Body of pancreas (tissue), 4 donors: ENCODE measurements at regions not wholly inside any gene's neighbourhood (a gene's known extent, or its start where the extent isn't known, plus 50 kb on each side); places are given as distances from the start of the nearest gene placed in this dataset.

ENCODE experiments used
- ATAC-seq: fragments of 150-250 bp; one replicate; pipeline ENCODE4 v1.9.1; 2016
- DNase-seq, 4 donors: peaks; one replicate each; pipeline ENCODE4 v3.0.0-alpha.2; 2019
- H3K27ac ChIP-seq, 4 donors: fragments of 200-600 bp; sonication (generic); 1 replicate in 3 of 4; 2 replicates in 1 of 4; pipeline versions ENCODE4 v1.5.1 to v1.6.1; 2016 to 2019; ENCODE audit warnings: mild to moderate bottlenecking in 1 of 4, mixed read lengths in 1 of 4, moderate library complexity in 1 of 4
- H3K27me3 ChIP-seq, 2 donors: fragments of 200-600 bp; sonication (generic); one replicate each; pipeline ENCODE4 v1.6.0; 2016; ENCODE audit warnings: mild to moderate bottlenecking in 1 of 2
- H3K36me3 ChIP-seq, 2 donors: fragments of 200-600 bp; sonication (generic); replicated peaks in 1 of 2; 2 replicates each; pipeline ENCODE4 v1.5.1; 2016; ENCODE audit warnings: low read depth in 2 of 2; ENCODE audit not compliant: insufficient read depth in 1 of 2
- H3K4me1 ChIP-seq: fragments of 200-600 bp; sonication (generic); one replicate; pipeline ENCODE4 v1.6.0; 2016
- H3K4me3 ChIP-seq, 2 donors: fragments of 200-600 bp; sonication (generic); 1 replicate in 1 of 2; 2 replicates in 1 of 2; pipeline ENCODE4 v1.5.1; 2016 to 2019
- H3K9me3 ChIP-seq, 3 donors: fragments of 200-600 bp; sonication (generic); 1 replicate in 2 of 3; 2 replicates in 1 of 3; pipeline ENCODE4 v1.5.1; 2016
- POLR2A ChIP-seq, 3 donors: fragments of 450-650 bp; IDR thresholded peaks; one replicate each; pipeline ENCODE4 v1.6.1; 2016; ENCODE audit warnings: antibody characterized with exemption in 3 of 3, mild to moderate bottlenecking in 2 of 3
- WGBS, 2 donors: methylation state at CpG; one replicate each; pipeline ENCODE4 v1.1.5; 2017; 5-methylcytosine and 5-hydroxymethylcytosine counted together
- intact Hi-C: fragments of 100-400 bp; cut with DNase I; formaldehyde crosslinking; loops from one replicate; pipeline ENCODE4 v1.15.1; 2023
- TF ChIP-seq, protein P1 (sequence below), 7 experiments: fragments of 450-650 bp in 4 of 7; fragments of 200-600 bp in 3 of 7; sonication (generic) in 3 of 7; IDR thresholded peaks; one replicate each; pipeline ENCODE4 v1.5.1; 2016 to 2019; ENCODE audit warnings: antibody characterized with exemption in 7 of 7

DNA sequence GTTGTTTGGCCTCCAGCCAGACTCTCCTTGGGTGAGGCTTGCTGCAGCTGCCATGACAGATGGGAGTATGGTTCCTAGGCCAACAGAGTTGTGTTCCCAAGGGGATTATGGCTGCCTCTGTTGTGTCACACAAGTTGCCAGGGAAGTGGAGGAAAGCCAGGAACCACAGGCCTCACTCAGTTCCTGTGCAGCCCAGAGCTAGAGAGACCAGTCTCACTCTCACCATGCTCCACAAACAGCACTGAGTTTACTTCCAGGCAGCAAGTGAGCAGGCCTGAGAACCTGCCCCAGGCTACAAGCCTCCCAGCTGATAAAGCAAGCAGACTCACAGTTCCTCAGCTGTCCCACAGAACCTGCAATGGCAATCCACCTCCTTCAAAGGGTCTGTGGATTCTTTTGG lies 273.6 kb upstream of the TAS2R1 start:
- DNase-seq (no peak), ATAC-seq (no peak)
- Histone ChIP-seq H3K27ac (no peak overlapping the region), H3K9me3 (no peaks in the 10 kb centered on the region), H3K4me3 (no peak overlapping the region), H3K36me3 (no peaks in the 10 kb centered on the region), H3K4me1 (no peaks in the 10 kb centered on the region), H3K27me3 (no peaks in the 10 kb centered on the region)
- intact Hi-C loops = no loop called here
- TF ChIP-seq, protein P1, sequence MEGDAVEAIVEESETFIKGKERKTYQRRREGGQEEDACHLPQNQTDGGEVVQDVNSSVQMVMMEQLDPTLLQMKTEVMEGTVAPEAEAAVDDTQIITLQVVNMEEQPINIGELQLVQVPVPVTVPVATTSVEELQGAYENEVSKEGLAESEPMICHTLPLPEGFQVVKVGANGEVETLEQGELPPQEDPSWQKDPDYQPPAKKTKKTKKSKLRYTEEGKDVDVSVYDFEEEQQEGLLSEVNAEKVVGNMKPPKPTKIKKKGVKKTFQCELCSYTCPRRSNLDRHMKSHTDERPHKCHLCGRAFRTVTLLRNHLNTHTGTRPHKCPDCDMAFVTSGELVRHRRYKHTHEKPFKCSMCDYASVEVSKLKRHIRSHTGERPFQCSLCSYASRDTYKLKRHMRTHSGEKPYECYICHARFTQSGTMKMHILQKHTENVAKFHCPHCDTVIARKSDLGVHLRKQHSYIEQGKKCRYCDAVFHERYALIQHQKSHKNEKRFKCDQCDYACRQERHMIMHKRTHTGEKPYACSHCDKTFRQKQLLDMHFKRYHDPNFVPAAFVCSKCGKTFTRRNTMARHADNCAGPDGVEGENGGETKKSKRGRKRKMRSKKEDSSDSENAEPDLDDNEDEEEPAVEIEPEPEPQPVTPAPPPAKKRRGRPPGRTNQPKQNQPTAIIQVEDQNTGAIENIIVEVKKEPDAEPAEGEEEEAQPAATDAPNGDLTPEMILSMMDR (IDR thresholded peaks at IDR 0.05) = no peak
- TF ChIP-seq POLR2A (IDR thresholded peaks at IDR 0.05) = no peak

- H3K36me3 ChIP-seq = no peaks in the 10 kb centered on the region
- DNase-seq = peak; percentile 54 to 79 (median 66)
- H3K4me3 ChIP-seq = no peak overlapping the region
- H3K4me1 ChIP-seq = peaks cover 6% of the 10 kb centered on the region
- no peaks in the 10 kb centered on the region for H3K9me3 ChIP-seq
- no peak overlapping the region for H3K27ac ChIP-seq
- peak; percentile 76 for ATAC-seq
- no peaks in the 10 kb centered on the region for H3K27me3 ChIP-seq
- TF ChIP-seq, protein P1 (IDR thresholded peaks at IDR 0.05) = peak in 6 of 7 experiments; percentile 26 to 62 (median 46)
- no peak for TF ChIP-seq POLR2A (IDR thresholded peaks at IDR 0.05)
- WGBS, 2 donors = 33 to 42% methylated on average over 4 of the region's 4 CpGs
- intact Hi-C loops = no loop called here
These were observed 268.2 kb upstream of the TAS2R1 start for GRCh38 chr5:9898319-9898718.

GRCh38 chr5:9895302-9895645 lies 265.1 kb upstream of the TAS2R1 start:
- H3K27me3 ChIP-seq = no peaks in the 10 kb centered on the region
- H3K4me1 ChIP-seq = peaks cover 6% of the 10 kb centered on the region
- H3K27ac ChIP-seq = no peak overlapping the region
- intact Hi-C loops = no loop called here
- no peak overlapping the region for H3K4me3 ChIP-seq
- ATAC-seq (no peak), DNase-seq (no peak)
- TF ChIP-seq POLR2A (IDR thresholded peaks at IDR 0.05) = no peak
- TF ChIP-seq, protein P1 (IDR thresholded peaks at IDR 0.05) = no peak
- 75% methylated on average over 5 of the region's 5 CpGs for WGBS, 2 donors
- H3K36me3 ChIP-seq = no peaks in the 10 kb centered on the region
- H3K9me3 ChIP-seq = no peaks in the 10 kb centered on the region

GRCh38 chr5:9894571-9895301 lies 264.6 kb upstream of the TAS2R1 start:
- DNase-seq (no peak), ATAC-seq (no peak)
- peaks cover 6% of the 10 kb centered on the region for H3K4me1 ChIP-seq
- H3K9me3 ChIP-seq = no peaks in the 10 kb centered on the region
- no peak overlapping the region for H3K27ac ChIP-seq
- no peak overlapping the region for H3K4me3 ChIP-seq
- H3K27me3 ChIP-seq = no peaks in the 10 kb centered on the region
- intact Hi-C loops = no loop called here
- WGBS, 2 donors = 54 to 66% methylated on average over 3 of the region's 3 CpGs
- H3K36me3 ChIP-seq = no peaks in the 10 kb centered on the region
- TF ChIP-seq POLR2A (IDR thresholded peaks at IDR 0.05) = no peak
- TF ChIP-seq, protein P1 (IDR thresholded peaks at IDR 0.05) = no peak

- H3K36me3 ChIP-seq = no peaks in the 10 kb centered on the region
- ATAC-seq (no peak), DNase-seq (no peak)
- TF ChIP-seq POLR2A (IDR thresholded peaks at IDR 0.05) = no peak
- TF ChIP-seq, protein P1 (IDR thresholded peaks at IDR 0.05) = no peak
- H3K4me3 ChIP-seq = no peak overlapping the region
- H3K9me3 ChIP-seq = no peaks in the 10 kb centered on the region
- WGBS, 2 donors = 92 to 96% methylated on average over 3 of the region's 3 CpGs
- intact Hi-C loops = no loop called here
- H3K27me3 ChIP-seq = no peaks in the 10 kb centered on the region
- H3K4me1 ChIP-seq = no peaks in the 10 kb centered on the region
- no peak overlapping the region for H3K27ac ChIP-seq
These were observed 262.5 kb upstream of the TAS2R1 start for GRCh38 chr5:9892696-9893095.
